ENCODE measurements at regions not wholly inside any gene's neighbourhood (a gene's known extent, or its start where the extent isn't known, plus 50 kb on each side); places are given as distances from the start of the nearest gene placed in this dataset.
"Not testable (repeated sequence)": the region's sequence is repeated elsewhere in the genome, so short reads cannot be mapped to it uniquely, and the experiment has no call there.

GRCh38 chrX:125422986-125423385 lies 103.3 kb downstream of the TEX13C start:
- no peak for ATAC-seq (replicated peaks in 6 of 8)
- in situ Hi-C loops (cut with MboI; ENCODE audit: low pct_unique_long_range_greater_than_20kb in 2 of 9, low sequenced_read_pairs in 9 of 9, unreplicated experiment in 9 of 9), result no loop called here
- 22 to 83% (median 62%) methylated on average over 1 to 3 of the region's 3 CpGs; no CpG with 5 or more reads in 4 of the 10 experiments for WGBS, 10 experiments

GRCh38 chrX:125424536-125424935 lies 104.9 kb downstream of the TEX13C start:
- Histone ChIP-seq H3K4me3 (no peak overlapping the region), H3K27ac (no peak overlapping the region), H3K4me1 (replicated peaks in 1 of 2) (no peaks in the 10 kb centered on the region)
- in situ Hi-C loops (cut with MboI; ENCODE audit: low pct_unique_long_range_greater_than_20kb in 2 of 9, low sequenced_read_pairs in 9 of 9, unreplicated experiment in 9 of 9), result no loop called here
- peak in 3 of 8 experiments; percentile 38 to 68 (median 53) for ATAC-seq (replicated peaks in 6 of 8)
- 0 to 83% (median 72%) methylated on average over 1 of the region's 1 CpG; no CpG with 5 or more reads in 6 of the 10 experiments for WGBS, 10 experiments

More at GRCh38 chrX:125422986-125423385, 103.3 kb downstream of the TEX13C start:
- Histone ChIP-seq H3K4me1 (replicated peaks in 1 of 2) (no peaks in the 10 kb centered on the region), H3K27ac (no peak overlapping the region), H3K4me3 (no peak overlapping the region)

- Histone ChIP-seq H3K4me3 (no peak overlapping the region), H3K4me1 (replicated peaks in 1 of 2) (no peaks in the 10 kb centered on the region), H3K27ac (no peak overlapping the region)
- ATAC-seq (replicated peaks in 6 of 8), result peak in 2 of 8 experiments; percentile 18 to 40
- in situ Hi-C loops (cut with MboI; ENCODE audit: low pct_unique_long_range_greater_than_20kb in 2 of 9, low sequenced_read_pairs in 9 of 9, unreplicated experiment in 9 of 9), result no loop called here
Observed at GRCh38 chrX:125436855-125437254, 117.2 kb downstream of the TEX13C start.

- Histone ChIP-seq H3K4me1 (replicated peaks in 1 of 2) (no peaks in the 10 kb centered on the region), H3K27ac (no peak overlapping the region)
- peak in 1 of 8 experiments; percentile 27 for ATAC-seq (replicated peaks in 6 of 8)
Observed at GRCh38 chrX:125439194-125439849, 119.7 kb downstream of the TEX13C start.

GRCh38 chrX:125444659-125445058 lies 125.0 kb downstream of the TEX13C start:
- WGBS, 10 experiments, result no CpG with 5 or more reads among the region's 1 CpG
- Histone ChIP-seq H3K4me3 (no peak overlapping the region), H3K4me1 (replicated peaks in 1 of 2) (no peaks in the 10 kb centered on the region), H3K27ac (no peak overlapping the region)
- ATAC-seq (replicated peaks in 6 of 8), result peak in 7 of 8 experiments; percentile 21 to 91 (median 74)
- in situ Hi-C loops (cut with MboI; ENCODE audit: low pct_unique_long_range_greater_than_20kb in 2 of 9, low sequenced_read_pairs in 9 of 9, unreplicated experiment in 9 of 9), result no loop called here

More at GRCh38 chrX:125439194-125439849, 119.7 kb downstream of the TEX13C start:
- no peak overlapping the region for H3K4me3 ChIP-seq
- 0 to 80% (median 60%) methylated on average over 1 to 3 of the region's 3 CpGs; no CpG with 5 or more reads in 7 of the 10 experiments for WGBS, 10 experiments
- in situ Hi-C loops (cut with MboI; ENCODE audit: low pct_unique_long_range_greater_than_20kb in 2 of 9, low sequenced_read_pairs in 9 of 9, unreplicated experiment in 9 of 9), result no loop called here

GRCh38 chrX:125475482-125475881 lies 155.8 kb downstream of the TEX13C start:
- in situ Hi-C loops (cut with MboI; ENCODE audit: low pct_unique_long_range_greater_than_20kb in 2 of 9, low sequenced_read_pairs in 9 of 9, unreplicated experiment in 9 of 9), result no loop called here
- no peak overlapping the region for H3K27ac ChIP-seq
- H3K4me1 ChIP-seq (replicated peaks in 1 of 2), result no peaks in the 10 kb centered on the region
- ATAC-seq (replicated peaks in 6 of 8), result no peak
- no peak overlapping the region for H3K4me3 ChIP-seq

GRCh38 chrX:125492439-125492838 lies 172.8 kb downstream of the TEX13C start:
- WGBS, 10 experiments, result 0 to 100% (median 60%) methylated on average over 1 to 2 of the region's 2 CpGs; no CpG with 5 or more reads in 5 of the 10 experiments
- H3K4me3 ChIP-seq, result no peak overlapping the region
- no peak for ATAC-seq (replicated peaks in 6 of 8)
- H3K27ac ChIP-seq, result no peak overlapping the region
- H3K4me1 ChIP-seq (replicated peaks in 1 of 2), result no peaks in the 10 kb centered on the region
- in situ Hi-C loops (cut with MboI; ENCODE audit: low pct_unique_long_range_greater_than_20kb in 2 of 9, low sequenced_read_pairs in 9 of 9, unreplicated experiment in 9 of 9), result no loop called here

GRCh38 chrX:125493004-125493403 lies 173.3 kb downstream of the TEX13C start:
- H3K4me1 ChIP-seq (replicated peaks in 1 of 2); H3K27ac ChIP-seq; ATAC-seq (replicated peaks in 6 of 8); in situ Hi-C loops (cut with MboI; ENCODE audit: low pct_unique_long_range_greater_than_20kb in 2 of 9, low sequenced_read_pairs in 9 of 9, unreplicated experiment in 9 of 9); H3K4me3 ChIP-seq: not testable (repeated sequence)
- WGBS, 10 experiments, result 0 to 100% (median 38%) methylated on average over 1 to 2 of the region's 2 CpGs; no CpG with 5 or more reads in 4 of the 10 experiments

GRCh38 chrX:125497667-125498066 lies 178.0 kb downstream of the TEX13C start:
- ATAC-seq (replicated peaks in 6 of 8), result no peak
- Histone ChIP-seq H3K4me1 (replicated peaks in 1 of 2) (no peaks in the 10 kb centered on the region), H3K27ac (no peak overlapping the region), H3K4me3 (no peak overlapping the region)
- in situ Hi-C loops (cut with MboI; ENCODE audit: low pct_unique_long_range_greater_than_20kb in 2 of 9, low sequenced_read_pairs in 9 of 9, unreplicated experiment in 9 of 9), result no loop called here
- 10 to 100% (median 40%) methylated on average over 1 to 3 of the region's 3 CpGs; no CpG with 5 or more reads in 3 of the 10 experiments for WGBS, 10 experiments

- in situ Hi-C loops (cut with MboI; ENCODE audit: low pct_unique_long_range_greater_than_20kb in 2 of 9, low sequenced_read_pairs in 9 of 9, unreplicated experiment in 9 of 9), result no loop called here
- H3K4me1 ChIP-seq (replicated peaks in 1 of 2), result no peaks in the 10 kb centered on the region
- no peak overlapping the region for H3K4me3 ChIP-seq
- no peak overlapping the region for H3K27ac ChIP-seq
- ATAC-seq (replicated peaks in 6 of 8), result no peak
- 0 to 70% (median 22%) methylated on average over 1 to 2 of the region's 2 CpGs; no CpG with 5 or more reads in 4 of the 10 experiments for WGBS, 10 experiments
Observed at GRCh38 chrX:125503769-125504168, 184.1 kb downstream of the TEX13C start.

- no peak for ATAC-seq (replicated peaks in 6 of 8)
- Histone ChIP-seq H3K4me3 (no peak overlapping the region), H3K27ac (no peak overlapping the region), H3K4me1 (replicated peaks in 1 of 2) (no peaks in the 10 kb centered on the region)
- WGBS, 10 experiments, result no CpG with 5 or more reads among the region's 2 CpGs
- in situ Hi-C loops (cut with MboI; ENCODE audit: low pct_unique_long_range_greater_than_20kb in 2 of 9, low sequenced_read_pairs in 9 of 9, unreplicated experiment in 9 of 9), result no loop called here
Observed at GRCh38 chrX:125505207-125505606, 185.5 kb downstream of the TEX13C start.

- WGBS, 10 experiments, result 0 to 100% (median 29%) methylated on average over 1 of the region's 1 CpG; no CpG with 5 or more reads in 6 of the 10 experiments
- Histone ChIP-seq H3K4me1 (replicated peaks in 1 of 2) (no peaks in the 10 kb centered on the region), H3K27ac (no peak overlapping the region), H3K4me3 (no peak overlapping the region)
- ATAC-seq (replicated peaks in 6 of 8), result peak in 2 of 8 experiments; percentile 30 to 85
- in situ Hi-C loops (cut with MboI; ENCODE audit: low pct_unique_long_range_greater_than_20kb in 2 of 9, low sequenced_read_pairs in 9 of 9, unreplicated experiment in 9 of 9), result no loop called here
Observed at GRCh38 chrX:125507119-125507518, 187.4 kb downstream of the TEX13C start.

GRCh38 chrX:125520029-125520428 lies 200.4 kb downstream of the TEX13C start:
- in situ Hi-C loops (cut with MboI; ENCODE audit: low pct_unique_long_range_greater_than_20kb in 2 of 9, low sequenced_read_pairs in 9 of 9, unreplicated experiment in 9 of 9), result no loop called here
- H3K4me3 ChIP-seq, result no peak overlapping the region
- 0 to 60% (median 20%) methylated on average over 1 of the region's 1 CpG; no CpG with 5 or more reads in 5 of the 10 experiments for WGBS, 10 experiments
- H3K4me1 ChIP-seq (replicated peaks in 1 of 2), result no peaks in the 10 kb centered on the region
- H3K27ac ChIP-seq, result no peak overlapping the region
- ATAC-seq (replicated peaks in 6 of 8), result peak in 6 of 8 experiments; percentile 23 to 73 (median 36)

- H3K27ac ChIP-seq, result no peak overlapping the region
- no peak overlapping the region for H3K4me3 ChIP-seq
- ATAC-seq (replicated peaks in 6 of 8), result no peak
- WGBS, 10 experiments, result 0 to 100% (median 20%) methylated on average over 1 to 2 of the region's 2 CpGs; no CpG with 5 or more reads in 5 of the 10 experiments
- no peaks in the 10 kb centered on the region for H3K4me1 ChIP-seq (replicated peaks in 1 of 2)
- in situ Hi-C loops (cut with MboI; ENCODE audit: low pct_unique_long_range_greater_than_20kb in 2 of 9, low sequenced_read_pairs in 9 of 9, unreplicated experiment in 9 of 9), result no loop called here
Observed at GRCh38 chrX:125522752-125523151, 203.1 kb downstream of the TEX13C start.

All from motor neuron (in vitro differentiated cells).